ENCODE measurements at regions not wholly inside any gene's neighbourhood (a gene's known extent, or its start where the extent isn't known, plus 50 kb on each side); places are given as distances from the start of the nearest gene placed in this dataset.
"Not testable (repeated sequence)": the region's sequence is repeated elsewhere in the genome, so short reads cannot be mapped to it uniquely, and the experiment has no call there.

DNA sequence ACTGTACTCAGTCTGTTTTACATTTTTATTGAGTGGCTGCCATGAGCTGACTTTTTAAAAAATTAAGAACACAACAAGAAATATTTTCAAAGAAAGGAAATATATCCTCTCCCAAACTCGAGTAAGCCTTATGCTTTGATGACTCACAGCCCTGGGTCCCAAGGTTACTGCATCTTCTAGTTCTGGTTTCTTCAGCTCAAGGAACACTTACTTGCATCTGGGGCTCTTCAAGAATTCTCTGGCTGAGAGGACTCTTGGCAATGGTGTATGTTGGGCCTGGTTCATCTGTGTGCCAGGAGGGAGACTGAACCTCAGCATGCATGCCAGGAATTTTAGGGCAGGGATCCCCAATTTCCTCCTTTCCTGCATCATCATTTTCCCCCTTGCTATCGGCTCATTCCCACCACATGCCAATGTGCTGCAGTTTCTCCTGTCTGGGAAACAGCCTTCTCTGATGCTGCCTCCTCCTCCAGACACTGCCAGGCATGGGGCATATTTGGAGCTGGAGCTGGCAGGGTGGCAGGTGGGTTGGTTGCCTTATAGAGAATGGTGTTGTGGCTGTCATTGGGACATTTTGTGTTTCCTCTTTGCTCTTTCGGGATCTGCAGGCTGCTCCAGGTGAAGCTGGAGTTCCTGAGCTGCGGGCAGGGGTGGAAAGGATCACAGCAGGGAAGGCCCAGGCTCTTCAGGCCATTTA, 192.2 kb upstream of the HS6ST1 start:
- no peak for DNase-seq (ENCODE audit: low spot score)

DNA sequence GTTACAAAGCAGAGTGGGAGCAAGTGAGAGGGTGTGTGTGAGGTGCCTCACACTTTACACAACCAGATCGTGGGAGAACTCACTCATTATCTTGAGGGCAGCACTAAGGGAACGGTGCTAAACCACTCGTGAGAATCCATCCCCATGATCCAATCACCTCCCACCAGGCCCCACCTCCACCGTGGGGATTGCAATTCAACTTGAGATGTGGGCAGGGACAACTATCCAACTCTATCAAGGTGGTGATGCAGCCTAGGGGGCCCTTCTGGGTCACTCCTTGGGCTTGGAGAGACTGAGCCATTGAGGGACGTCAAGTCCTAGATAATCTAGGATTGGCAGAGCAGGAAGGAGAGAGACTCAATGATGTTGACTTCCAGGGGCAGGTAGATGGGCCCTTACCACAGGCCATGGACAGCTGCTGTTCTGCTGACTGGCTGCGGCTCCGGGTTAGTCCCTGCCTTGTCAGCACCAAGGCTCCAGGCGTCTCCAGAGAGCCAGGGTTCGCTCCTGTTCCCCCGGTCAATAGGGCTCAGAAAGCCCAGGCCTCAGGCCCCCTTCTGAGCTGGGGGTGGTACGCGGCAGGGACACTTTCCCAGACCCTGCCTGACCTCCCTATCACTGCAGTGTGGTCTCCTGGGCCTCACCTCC, 193.2 kb upstream of the HS6ST1 start:
- no peak for DNase-seq (ENCODE audit: low spot score)

DNA sequence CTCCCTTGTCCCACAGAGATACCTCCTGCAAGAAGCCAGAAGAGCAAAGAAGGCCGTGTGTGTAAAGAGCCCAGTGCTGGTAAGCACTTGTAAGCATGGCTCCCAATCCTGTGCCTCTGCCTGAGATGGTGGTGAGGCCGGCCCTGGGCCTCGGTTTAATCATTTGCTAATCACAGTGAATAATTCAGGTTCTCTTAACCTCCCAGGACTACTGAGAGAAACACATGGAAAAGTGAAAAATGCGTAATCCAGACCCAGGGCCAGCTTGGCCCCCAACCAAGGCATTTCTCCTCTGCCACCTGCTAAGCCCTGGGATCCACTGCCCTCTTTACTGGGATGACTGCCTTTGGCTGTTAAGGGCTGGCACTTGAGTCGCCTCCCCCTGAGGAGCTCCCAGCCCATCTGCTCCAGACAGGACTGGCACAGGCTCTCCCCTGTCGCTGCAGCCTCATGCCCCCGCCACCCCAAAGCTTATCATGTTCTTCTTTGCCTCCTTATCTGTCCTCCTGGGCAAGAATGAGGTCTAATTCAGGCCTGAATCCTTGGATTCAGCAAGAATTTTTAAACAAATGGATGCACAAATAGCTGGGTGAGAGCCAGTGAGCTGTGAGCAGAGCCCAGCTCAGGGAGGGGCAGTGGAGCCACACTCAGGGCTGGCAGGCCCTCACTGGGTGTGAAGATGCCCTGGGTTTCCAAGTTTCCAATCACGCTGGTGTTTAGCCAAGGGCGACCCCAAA, 193.9 kb upstream of the HS6ST1 start:
- no peak for DNase-seq (ENCODE audit: low spot score)

- no peak for DNase-seq (ENCODE audit: low spot score)
Observed at GRCh38 chr2:128513116-128513960, 194.7 kb upstream of the HS6ST1 start.

DNA sequence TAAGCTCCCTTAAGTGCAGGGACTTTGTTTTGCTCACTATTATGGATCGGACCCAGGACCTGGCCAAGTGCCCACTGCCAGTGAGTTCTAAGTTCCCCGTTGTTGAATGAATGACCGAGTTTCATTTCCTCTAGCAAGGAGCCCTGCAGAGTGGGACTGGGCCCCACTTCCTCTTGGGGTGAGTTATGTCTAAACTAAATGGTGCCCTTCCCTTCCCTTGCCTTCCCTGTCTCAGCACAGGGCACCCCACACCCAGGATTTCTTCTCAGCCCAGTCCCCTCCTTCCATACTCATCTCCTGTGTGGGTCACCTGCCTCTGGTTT, 195.3 kb upstream of the HS6ST1 start:
- no peak for DNase-seq (ENCODE audit: low spot score)

DNA sequence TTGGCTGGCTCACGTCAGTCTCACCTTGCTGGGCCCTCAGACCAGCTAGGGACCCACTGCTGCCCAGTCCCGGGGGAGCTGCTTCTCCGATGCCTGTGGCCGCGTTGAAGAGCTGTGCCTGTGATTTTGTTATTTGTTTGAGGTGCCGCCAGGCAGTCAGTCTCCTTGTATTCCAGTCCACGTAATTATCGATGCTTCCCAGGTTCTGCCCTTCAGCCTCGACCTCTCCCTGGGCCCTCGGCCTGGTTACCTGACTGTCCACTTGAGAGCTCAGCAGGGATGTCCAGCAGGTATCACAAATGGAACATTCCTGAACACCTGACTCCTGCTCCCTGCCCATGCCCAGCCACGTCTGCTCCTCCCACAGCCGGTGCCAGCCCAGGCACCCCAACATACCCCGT, 195.9 kb upstream of the HS6ST1 start:
- no peak for DNase-seq (ENCODE audit: low spot score)

DNA sequence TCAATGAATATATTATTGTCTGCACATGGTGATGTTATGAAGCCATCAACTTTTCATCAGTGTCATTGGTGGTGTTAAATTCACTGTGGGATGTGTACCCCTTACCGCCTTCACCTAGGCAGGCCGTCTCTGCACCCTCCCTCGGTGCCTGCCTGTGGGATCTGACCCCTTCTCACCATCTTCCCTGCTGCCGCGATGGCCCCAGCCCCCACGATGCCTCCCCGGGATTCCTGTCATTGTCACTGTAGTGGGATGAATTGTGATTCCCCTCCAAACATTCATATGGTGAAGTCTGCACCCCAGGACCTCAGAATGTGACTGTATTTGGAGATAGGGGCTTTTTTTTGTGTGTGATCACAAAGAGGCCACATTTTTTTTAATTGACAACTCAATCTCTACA, 198.3 kb upstream of the HS6ST1 start:
- DNase-seq (ENCODE audit: low spot score), result no peak

GRCh38 chr2:128519028-128519427, 200.4 kb upstream of the HS6ST1 start:
- not testable (repeated sequence) for DNase-seq (ENCODE audit: low spot score)

DNA sequence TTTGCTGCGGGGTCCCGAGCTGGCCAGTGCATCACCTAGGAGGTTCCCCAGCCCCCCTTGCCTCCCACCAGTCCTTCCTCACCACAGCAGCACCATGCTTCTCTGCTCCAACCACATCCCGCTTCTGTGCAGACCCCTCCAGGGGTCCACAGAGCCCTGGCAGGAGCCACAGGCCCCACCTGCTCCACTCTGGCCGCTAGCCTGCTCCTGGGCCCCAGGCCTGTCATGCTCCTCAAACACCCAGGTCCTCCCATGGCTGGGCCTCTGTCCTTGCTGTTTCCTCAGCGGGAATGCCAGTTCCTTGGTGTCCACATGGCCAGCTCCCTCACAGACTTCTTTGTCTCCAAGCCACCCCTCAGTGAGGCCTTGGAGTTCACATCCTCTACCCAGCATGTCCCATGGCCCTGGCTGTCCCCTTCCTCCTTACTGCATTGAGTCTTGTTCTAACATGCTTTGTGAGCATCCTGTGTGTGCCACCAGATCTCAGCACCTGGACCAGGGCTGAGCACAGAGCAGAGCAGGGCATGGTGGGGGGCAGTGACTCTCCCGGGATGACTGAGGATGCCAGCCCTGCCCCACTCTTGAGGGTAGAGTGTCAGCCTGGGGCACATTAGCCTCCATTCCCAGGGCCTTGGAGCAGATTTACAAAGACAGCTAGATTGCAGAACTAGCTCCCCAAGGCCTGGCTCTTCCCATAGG, 201.0 kb upstream of the HS6ST1 start:
- DNase-seq (ENCODE audit: low spot score), result no peak

GRCh38 chr2:128520340-128520739, 201.7 kb upstream of the HS6ST1 start:
- DNase-seq (ENCODE audit: low spot score), result no peak

- DNase-seq (ENCODE audit: low spot score), result no peak
Observed at GRCh38 chr2:128520791-128521190, 202.1 kb upstream of the HS6ST1 start.

- DNase-seq (ENCODE audit: low spot score), result no peak
Observed at GRCh38 chr2:128521482-128521881, 202.8 kb upstream of the HS6ST1 start.

DNA sequence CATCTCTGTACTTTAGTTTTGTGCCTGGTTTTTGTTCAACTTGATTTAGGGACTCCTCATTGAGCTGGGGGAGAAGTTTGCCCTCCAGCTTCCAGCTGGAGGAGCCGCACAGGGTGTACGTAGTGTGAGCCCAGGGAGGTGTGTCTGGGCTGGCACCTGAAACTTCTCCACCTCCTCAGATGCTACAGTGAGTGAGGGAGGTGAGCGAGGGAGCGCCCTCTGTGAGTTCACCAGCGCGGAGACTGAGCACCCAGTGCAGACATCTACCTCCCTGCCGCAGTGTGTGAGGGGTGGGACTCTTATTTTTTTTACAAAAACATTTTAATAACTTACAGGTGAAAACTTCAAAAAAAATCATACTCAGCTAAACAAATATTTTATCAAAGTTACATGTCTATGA, 204.2 kb upstream of the HS6ST1 start:
- peak; percentile 2 for DNase-seq (ENCODE audit: low spot score)

- peak; percentile 15 for DNase-seq (ENCODE audit: low spot score)
Observed at GRCh38 chr2:128523457-128523856, 204.8 kb upstream of the HS6ST1 start.

- no peak for DNase-seq (ENCODE audit: low spot score)
Observed at GRCh38 chr2:128524183-128524582, 205.5 kb upstream of the HS6ST1 start.

DNA sequence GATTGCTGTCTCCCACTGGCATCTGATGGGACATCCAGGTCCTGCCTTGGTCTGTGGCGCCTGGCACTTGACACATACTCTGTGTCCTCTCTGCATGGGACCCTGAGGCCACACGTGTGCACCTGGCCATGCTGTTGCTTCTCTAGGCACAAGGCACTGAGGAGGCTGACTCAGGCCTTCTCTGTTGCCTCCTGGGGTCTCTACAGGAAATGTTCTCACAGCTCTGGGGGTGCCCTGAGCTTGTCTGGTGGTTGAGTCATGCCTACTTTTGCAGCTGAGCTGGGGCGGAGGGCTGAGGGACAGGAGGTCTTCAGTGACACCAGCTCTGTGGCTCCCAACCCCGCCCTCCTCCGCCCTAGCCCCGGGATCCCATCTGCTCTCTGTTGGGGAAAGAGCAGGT, 207.0 kb upstream of the HS6ST1 start:
- peak; percentile 0 for DNase-seq (ENCODE audit: low spot score)

GRCh38 chr2:128526455-128526976, 207.8 kb upstream of the HS6ST1 start:
- peak; percentile 1 for DNase-seq (ENCODE audit: low spot score)

DNA sequence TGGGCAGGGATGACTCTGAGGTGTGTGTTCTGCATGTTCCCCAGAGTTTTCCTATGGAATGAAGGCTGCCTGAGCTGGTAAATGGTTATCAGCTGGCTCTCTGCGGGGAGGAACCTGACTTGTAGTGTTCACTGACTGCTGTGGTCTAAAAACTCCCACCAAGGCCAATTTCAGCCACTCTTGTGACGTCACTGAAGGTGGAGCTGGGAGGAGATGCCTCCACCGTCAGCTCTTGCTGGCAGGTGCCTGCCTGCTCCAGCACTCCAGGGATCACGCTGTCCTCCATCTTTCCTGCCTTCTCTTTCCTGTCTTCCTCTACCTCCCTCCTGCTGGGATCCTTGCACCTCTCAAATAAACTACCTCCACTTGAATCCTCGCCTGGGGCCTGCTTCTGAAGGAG, 209.5 kb upstream of the HS6ST1 start:
- DNase-seq (ENCODE audit: low spot score), result peak; percentile 1

- DNase-seq (ENCODE audit: low spot score), result peak; percentile 3
Observed at GRCh38 chr2:128530025-128530573, 211.4 kb upstream of the HS6ST1 start.

GRCh38 chr2:128531856-128532255, 213.2 kb upstream of the HS6ST1 start:
- no peak for DNase-seq (ENCODE audit: low spot score)

GRCh38 chr2:128533101-128533500, 214.4 kb upstream of the HS6ST1 start:
- DNase-seq (ENCODE audit: low spot score), result no peak
